ENCODE measurements at regions not wholly inside any gene's neighbourhood (a gene's known extent, or its start where the extent isn't known, plus 50 kb on each side); places are given as distances from the start of the nearest gene placed in this dataset.

GRCh38 chr5:38751103-38751502, 94.7 kb upstream of the OSMR start:
- DNase-seq = no peak

- DNase-seq = no peak
These were observed 93.7 kb upstream of the OSMR start for GRCh38 chr5:38752012-38752536.

- DNase-seq = no peak
These were observed 93.2 kb upstream of the OSMR start for GRCh38 chr5:38752622-38753021.

- no peak for DNase-seq
These were observed 92.7 kb upstream of the OSMR start for GRCh38 chr5:38753141-38753540.

- DNase-seq = no peak
These were observed 92.0 kb upstream of the OSMR start for GRCh38 chr5:38753776-38754175.

GRCh38 chr5:38755181-38755580, 90.6 kb upstream of the OSMR start:
- no peak for DNase-seq

- DNase-seq = no peak
These were observed 89.7 kb upstream of the OSMR start for GRCh38 chr5:38756068-38756467.

- no peak for DNase-seq
These were observed 88.2 kb upstream of the OSMR start for GRCh38 chr5:38757451-38758245.

GRCh38 chr5:38758774-38759600, 86.8 kb upstream of the OSMR start:
- peak in 1 of 58 donors; percentile 5 for DNase-seq

GRCh38 chr5:38764937-38765391, 80.8 kb upstream of the OSMR start:
- no peak for DNase-seq

- no peak for DNase-seq
These were observed 80.4 kb upstream of the OSMR start for GRCh38 chr5:38765399-38765861.

GRCh38 chr5:38766151-38766550, 79.7 kb upstream of the OSMR start:
- DNase-seq = no peak

GRCh38 chr5:38768412-38769211, 77.2 kb upstream of the OSMR start:
- DNase-seq = no peak

- DNase-seq = no peak
These were observed 73.3 kb upstream of the OSMR start for GRCh38 chr5:38772471-38772870.

- DNase-seq = no peak
These were observed 70.5 kb upstream of the OSMR start for GRCh38 chr5:38775218-38775840.

GRCh38 chr5:38776149-38776896, 69.5 kb upstream of the OSMR start:
- no peak for DNase-seq

- DNase-seq = no peak
These were observed 68.7 kb upstream of the OSMR start for GRCh38 chr5:38777111-38777510.

GRCh38 chr5:38780316-38780715, 65.5 kb upstream of the OSMR start:
- no peak for DNase-seq

GRCh38 chr5:38780945-38781344, 64.9 kb upstream of the OSMR start:
- DNase-seq = peak in 38 of 58 donors; percentile 3 to 78 (median 26)

Measured in anterior cingulate cortex (tissue), 58 donors.